ENCODE measurements at regions not wholly inside any gene's neighbourhood (a gene's known extent, or its start where the extent isn't known, plus 50 kb on each side); places are given as distances from the start of the nearest gene placed in this dataset.

- Mint-ChIP-seq H3K36me3 (ENCODE audit: low read depth) (no peaks in the 10 kb centered on the region), H3K27ac (ENCODE audit: unreplicated experiment) (no peak overlapping the region), H3K4me1 (no peaks in the 10 kb centered on the region), H3K27me3 (ENCODE audit: low read depth) (peaks cover 7% of the 10 kb centered on the region), H3K9me3 (no peaks in the 10 kb centered on the region), H3K4me3 (no peak overlapping the region)
- DNase-seq (ENCODE audit: low read depth, low spot score): no peak
- TF ChIP-seq, protein P1, sequence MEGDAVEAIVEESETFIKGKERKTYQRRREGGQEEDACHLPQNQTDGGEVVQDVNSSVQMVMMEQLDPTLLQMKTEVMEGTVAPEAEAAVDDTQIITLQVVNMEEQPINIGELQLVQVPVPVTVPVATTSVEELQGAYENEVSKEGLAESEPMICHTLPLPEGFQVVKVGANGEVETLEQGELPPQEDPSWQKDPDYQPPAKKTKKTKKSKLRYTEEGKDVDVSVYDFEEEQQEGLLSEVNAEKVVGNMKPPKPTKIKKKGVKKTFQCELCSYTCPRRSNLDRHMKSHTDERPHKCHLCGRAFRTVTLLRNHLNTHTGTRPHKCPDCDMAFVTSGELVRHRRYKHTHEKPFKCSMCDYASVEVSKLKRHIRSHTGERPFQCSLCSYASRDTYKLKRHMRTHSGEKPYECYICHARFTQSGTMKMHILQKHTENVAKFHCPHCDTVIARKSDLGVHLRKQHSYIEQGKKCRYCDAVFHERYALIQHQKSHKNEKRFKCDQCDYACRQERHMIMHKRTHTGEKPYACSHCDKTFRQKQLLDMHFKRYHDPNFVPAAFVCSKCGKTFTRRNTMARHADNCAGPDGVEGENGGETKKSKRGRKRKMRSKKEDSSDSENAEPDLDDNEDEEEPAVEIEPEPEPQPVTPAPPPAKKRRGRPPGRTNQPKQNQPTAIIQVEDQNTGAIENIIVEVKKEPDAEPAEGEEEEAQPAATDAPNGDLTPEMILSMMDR (conservative IDR thresholded peaks at IDR 0.05): no peak
These were observed 175.8 kb upstream of the ADCY2 start for GRCh38 chr5:7220156-7220555.

- H3K27ac Mint-ChIP-seq (ENCODE audit: unreplicated experiment): no peak overlapping the region
- no peaks in the 10 kb centered on the region for H3K4me1 Mint-ChIP-seq
- H3K27me3 Mint-ChIP-seq (ENCODE audit: low read depth): peaks cover 7% of the 10 kb centered on the region
- no peaks in the 10 kb centered on the region for H3K9me3 Mint-ChIP-seq
- TF ChIP-seq, protein P1 (conservative IDR thresholded peaks at IDR 0.05): no peak
- H3K36me3 Mint-ChIP-seq (ENCODE audit: low read depth): no peaks in the 10 kb centered on the region
- no peak overlapping the region for H3K4me3 Mint-ChIP-seq
- no peak for DNase-seq (ENCODE audit: low read depth, low spot score)
These were observed 174.9 kb upstream of the ADCY2 start for GRCh38 chr5:7221041-7221440.

GRCh38 chr5:7225826-7226225 lies 170.1 kb upstream of the ADCY2 start:
- Mint-ChIP-seq H3K4me1 (no peaks in the 10 kb centered on the region), H3K27me3 (ENCODE audit: low read depth) (no peaks in the 10 kb centered on the region), H3K27ac (ENCODE audit: unreplicated experiment) (no peak overlapping the region), H3K36me3 (ENCODE audit: low read depth) (peaks cover 7% of the 10 kb centered on the region), H3K9me3 (no peaks in the 10 kb centered on the region), H3K4me3 (no peak overlapping the region)
- no peak for DNase-seq (ENCODE audit: low read depth, low spot score)
- TF ChIP-seq, protein P1 (conservative IDR thresholded peaks at IDR 0.05): no peak

GRCh38 chr5:7242118-7242710 lies 153.7 kb upstream of the ADCY2 start:
- no peak overlapping the region for H3K27ac Mint-ChIP-seq (ENCODE audit: unreplicated experiment)
- no peak for DNase-seq (ENCODE audit: low read depth, low spot score)
- H3K4me3 Mint-ChIP-seq: no peak overlapping the region
- TF ChIP-seq, protein P1 (conservative IDR thresholded peaks at IDR 0.05): no peak
- peaks cover 22% of the 10 kb centered on the region for H3K4me1 Mint-ChIP-seq
- H3K9me3 Mint-ChIP-seq: no peaks in the 10 kb centered on the region
- no peaks in the 10 kb centered on the region for H3K27me3 Mint-ChIP-seq (ENCODE audit: low read depth)
- no peaks in the 10 kb centered on the region for H3K36me3 Mint-ChIP-seq (ENCODE audit: low read depth)

GRCh38 chr5:7244208-7244607 lies 151.7 kb upstream of the ADCY2 start:
- no peaks in the 10 kb centered on the region for H3K27me3 Mint-ChIP-seq (ENCODE audit: low read depth)
- no peak overlapping the region for H3K4me3 Mint-ChIP-seq
- H3K27ac Mint-ChIP-seq (ENCODE audit: unreplicated experiment): no peak overlapping the region
- TF ChIP-seq, protein P1 (conservative IDR thresholded peaks at IDR 0.05): no peak
- peaks cover 22% of the 10 kb centered on the region for H3K4me1 Mint-ChIP-seq
- H3K36me3 Mint-ChIP-seq (ENCODE audit: low read depth): no peaks in the 10 kb centered on the region
- no peaks in the 10 kb centered on the region for H3K9me3 Mint-ChIP-seq
- no peak for DNase-seq (ENCODE audit: low read depth, low spot score)
